ENCODE measurements at regions not wholly inside any gene's neighbourhood (a gene's known extent, or its start where the extent isn't known, plus 50 kb on each side); places are given as distances from the start of the nearest gene placed in this dataset.

- no peaks in the 10 kb centered on the region for H3K9me2 ChIP-seq (replicated peaks; ENCODE audit: low read depth, low read length)
- TF ChIP-seq CTCF (conservative IDR thresholded peaks at IDR 0.05; ENCODE audit: low read length): no peak
- TF ChIP-seq EZH2phosphoT487 (IDR thresholded peaks at IDR 0.05; ENCODE audit: borderline replicate concordance): no peak
- no peaks in the 10 kb centered on the region for H3K9me3 ChIP-seq (ENCODE audit: insufficient read depth, low read depth, low read length)
- H3K27me3 ChIP-seq (ENCODE audit: insufficient read depth, low read length, poor library complexity, severe bottlenecking): peaks cover 53% of the 10 kb centered on the region
- H3K4me3 ChIP-seq (ENCODE audit: low read length, poor library complexity, severe bottlenecking): no peak overlapping the region
- H3F3A ChIP-seq (ENCODE audit: low read depth): no peaks in the 10 kb centered on the region
- H3K4me2 ChIP-seq (ENCODE audit: low read depth, low read length, poor library complexity, severe bottlenecking): no peak overlapping the region
- H3K36me3 ChIP-seq (ENCODE audit: insufficient read depth, low read length): no peaks in the 10 kb centered on the region
- H3K4me1 ChIP-seq (ENCODE audit: insufficient read depth, low read length, poor library complexity, severe bottlenecking): no peaks in the 10 kb centered on the region
- no peaks in the 10 kb centered on the region for H3K79me2 ChIP-seq (ENCODE audit: insufficient read depth, low read length)
- no peak overlapping the region for H3K9ac ChIP-seq (ENCODE audit: low read depth, low read length, poor library complexity, severe bottlenecking)
- H2AFZ ChIP-seq (ENCODE audit: low read length): no peak overlapping the region
- no peaks in the 10 kb centered on the region for H4K20me1 ChIP-seq (ENCODE audit: insufficient read depth, low read length, poor library complexity, severe bottlenecking)
These were observed 70.4 kb downstream of the TMEM100 start for GRCh38 chr17:55652114-55652823.

- Histone ChIP-seq H3F3A (ENCODE audit: low read depth) (no peaks in the 10 kb centered on the region), H3K9me3 (ENCODE audit: insufficient read depth, low read depth, low read length) (no peaks in the 10 kb centered on the region), H4K20me1 (ENCODE audit: insufficient read depth, low read length, poor library complexity, severe bottlenecking) (no peaks in the 10 kb centered on the region), H3K4me1 (ENCODE audit: insufficient read depth, low read length, poor library complexity, severe bottlenecking) (no peaks in the 10 kb centered on the region), H3K9ac (ENCODE audit: low read depth, low read length, poor library complexity, severe bottlenecking) (no peak overlapping the region), H3K9me2 (replicated peaks; ENCODE audit: low read depth, low read length) (no peaks in the 10 kb centered on the region), H3K4me2 (ENCODE audit: low read depth, low read length, poor library complexity, severe bottlenecking) (no peak overlapping the region), H3K4me3 (ENCODE audit: low read length, poor library complexity, severe bottlenecking) (no peak overlapping the region), H3K79me2 (ENCODE audit: insufficient read depth, low read length) (no peaks in the 10 kb centered on the region), H3K27me3 (ENCODE audit: insufficient read depth, low read length, poor library complexity, severe bottlenecking) (peaks cover 31% of the 10 kb centered on the region), H3K36me3 (ENCODE audit: insufficient read depth, low read length) (no peaks in the 10 kb centered on the region), H2AFZ (ENCODE audit: low read length) (no peak overlapping the region)
- TF ChIP-seq CTCF (conservative IDR thresholded peaks at IDR 0.05; ENCODE audit: low read length): no peak
- TF ChIP-seq EZH2phosphoT487 (IDR thresholded peaks at IDR 0.05; ENCODE audit: borderline replicate concordance): no peak
These were observed 72.6 kb downstream of the TMEM100 start for GRCh38 chr17:55649957-55650597.

GRCh38 chr17:55648086-55648485 is 74.6 kb downstream of the TMEM100 start:
- no peak overlapping the region for H2AFZ ChIP-seq (ENCODE audit: low read length)
- no peaks in the 10 kb centered on the region for H3K9me3 ChIP-seq (ENCODE audit: insufficient read depth, low read depth, low read length)
- H3K27me3 ChIP-seq (ENCODE audit: insufficient read depth, low read length, poor library complexity, severe bottlenecking): peaks cover 12% of the 10 kb centered on the region
- peaks cover 8% of the 10 kb centered on the region for H3K4me1 ChIP-seq (ENCODE audit: insufficient read depth, low read length, poor library complexity, severe bottlenecking)
- no peaks in the 10 kb centered on the region for H3F3A ChIP-seq (ENCODE audit: low read depth)
- no peaks in the 10 kb centered on the region for H3K79me2 ChIP-seq (ENCODE audit: insufficient read depth, low read length)
- no peaks in the 10 kb centered on the region for H3K36me3 ChIP-seq (ENCODE audit: insufficient read depth, low read length)
- no peaks in the 10 kb centered on the region for H3K9me2 ChIP-seq (replicated peaks; ENCODE audit: low read depth, low read length)
- H4K20me1 ChIP-seq (ENCODE audit: insufficient read depth, low read length, poor library complexity, severe bottlenecking): no peaks in the 10 kb centered on the region
- TF ChIP-seq EZH2phosphoT487 (IDR thresholded peaks at IDR 0.05; ENCODE audit: borderline replicate concordance) (no peak), CTCF (conservative IDR thresholded peaks at IDR 0.05; ENCODE audit: low read length) (no peak)
- no peak overlapping the region for H3K4me3 ChIP-seq (ENCODE audit: low read length, poor library complexity, severe bottlenecking)
- H3K4me2 ChIP-seq (ENCODE audit: low read depth, low read length, poor library complexity, severe bottlenecking): no peak overlapping the region
- no peak overlapping the region for H3K9ac ChIP-seq (ENCODE audit: low read depth, low read length, poor library complexity, severe bottlenecking)
